T-helper 1 cell treated with Interleukin-12 subunit alpha and Interleukin-12 subunit beta and Interleukin-4 antibody, amounts not matched to agents 30 ng/mL and 1 ng/mL, for 36 hours (primary cell): ENCODE measurements at regions not wholly inside any gene's neighbourhood (a gene's known extent, or its start where the extent isn't known, plus 50 kb on each side); places are given as distances from the start of the nearest gene placed in this dataset.

Experiments used
- intact Hi-C: fragments of 100-400 bp; cut with micrococcal nuclease; formaldehyde crosslinking; loops from one replicate; pipeline ENCODE4 v1.15.1; 2024

GRCh38 chr9:73845954-73846690 is 651.0 kb upstream of the RORB start:
- intact Hi-C loops = no loop called here

- intact Hi-C loops = no loop called here
These were observed 649.6 kb upstream of the RORB start for GRCh38 chr9:73847536-73847935.

GRCh38 chr9:73853549-73853948 is 643.6 kb upstream of the RORB start:
- intact Hi-C loops = no loop called here

GRCh38 chr9:73855206-73855605 is 641.9 kb upstream of the RORB start:
- intact Hi-C loops = no loop called here

- intact Hi-C loops = loop anchor here (2.0 kb wide), 1 partner anchor 15 kb away; no protein-coding TSS in a partner anchor
These were observed 633.2 kb upstream of the RORB start for GRCh38 chr9:73863924-73864323.

- intact Hi-C loops = loop anchor here (5.0 kb wide), 2 partner anchors 411 to 631 kb away; partner anchors contain the start of gene RORB
These were observed 630.7 kb upstream of the RORB start for GRCh38 chr9:73866451-73866850.

GRCh38 chr9:73869264-73869663 is 627.9 kb upstream of the RORB start:
- intact Hi-C loops = loop anchor here (5.0 kb wide), 2 partner anchors 408 to 628 kb away; partner anchors contain the start of gene RORB

GRCh38 chr9:73871636-73872035 is 625.5 kb upstream of the RORB start:
- intact Hi-C loops = no loop called here

- intact Hi-C loops = no loop called here
These were observed 624.4 kb upstream of the RORB start for GRCh38 chr9:73872701-73873100.

GRCh38 chr9:73880101-73880500 is 617.0 kb upstream of the RORB start:
- intact Hi-C loops = no loop called here

GRCh38 chr9:73889023-73889422 is 608.1 kb upstream of the RORB start:
- intact Hi-C loops = no loop called here

GRCh38 chr9:73890685-73891277 is 606.4 kb upstream of the RORB start:
- intact Hi-C loops = no loop called here

- intact Hi-C loops = no loop called here
These were observed 604.8 kb upstream of the RORB start for GRCh38 chr9:73892335-73892734.

GRCh38 chr9:73893230-73893629 is 603.9 kb upstream of the RORB start:
- intact Hi-C loops = no loop called here

GRCh38 chr9:73896061-73896460 is 601.1 kb upstream of the RORB start:
- intact Hi-C loops = no loop called here

GRCh38 chr9:73906671-73907070 is 590.5 kb upstream of the RORB start:
- intact Hi-C loops = no loop called here

GRCh38 chr9:73911804-73912203 is 585.3 kb upstream of the RORB start:
- intact Hi-C loops = loop anchor here (10.0 kb wide), 2 partner anchors 363 to 463 kb away; no protein-coding TSS in a partner anchor

GRCh38 chr9:73916016-73916673 is 581.0 kb upstream of the RORB start:
- intact Hi-C loops = loop anchor here (10.0 kb wide), 2 partner anchors 359 to 459 kb away; no protein-coding TSS in a partner anchor

- intact Hi-C loops = loop anchor here (10.0 kb wide), 2 partner anchors 355 to 455 kb away; no protein-coding TSS in a partner anchor
These were observed 577.4 kb upstream of the RORB start for GRCh38 chr9:73919712-73920111.

GRCh38 chr9:73923796-73924195 is 573.3 kb upstream of the RORB start:
- intact Hi-C loops = no loop called here

GRCh38 chr9:73951147-73951546 is 546.0 kb upstream of the RORB start:
- intact Hi-C loops = no loop called here

GRCh38 chr9:73962792-73963191 is 534.3 kb upstream of the RORB start:
- intact Hi-C loops = no loop called here
